NB4 (cell line): ENCODE measurements at regions not wholly inside any gene's neighbourhood (a gene's known extent, or its start where the extent isn't known, plus 50 kb on each side); places are given as distances from the start of the nearest gene placed in this dataset.

Experiments used
- CTCF ChIP-seq: IDR thresholded peaks from one replicate; pipeline ENCODE4 v1.5.1; 2012; ENCODE audit warnings: low read depth, low read length
- MAX ChIP-seq: IDR thresholded peaks from 2 replicates; pipeline ENCODE4 v1.6.1; 2011; ENCODE audit warnings: low read depth, low read length
- MYC ChIP-seq: IDR thresholded peaks from 2 replicates; pipeline ENCODE4 v1.6.1; 2011; ENCODE audit warnings: low read depth, low read length
- POLR2A ChIP-seq: IDR thresholded peaks from 2 replicates; pipeline ENCODE4 v1.6.1; 2011; ENCODE audit warnings: mild to moderate bottlenecking; ENCODE audit not compliant: insufficient read length; ENCODE audit errors: extremely low read depth

- TF ChIP-seq CTCF (no peak), MAX (no peak), POLR2A (no peak), MYC (no peak)
Measured at GRCh38 chr13:43946281-43946680, 66.6 kb downstream of the LACC1 start.
